Fibroblast of villous mesenchyme (primary cell): ENCODE measurements at regions not wholly inside any gene's neighbourhood (a gene's known extent, or its start where the extent isn't known, plus 50 kb on each side); places are given as distances from the start of the nearest gene placed in this dataset.

ENCODE experiments used
- DNase-seq: peaks from one replicate; pipeline ENCODE4 v3.0.0-alpha.2; 2010; ENCODE audit warnings: low read depth
- H3K4me3 ChIP-seq: 2 replicates; pipeline ENCODE4 v1.5.1; 2011; ENCODE audit warnings: low read depth, mild to moderate bottlenecking, low read length
- CTCF ChIP-seq: IDR thresholded peaks from 2 replicates; pipeline ENCODE4 v1.5.1; 2012; ENCODE audit warnings: low read depth, mild to moderate bottlenecking, low read length; ENCODE audit not compliant: insufficient read depth

GRCh38 chr6:169048185-169048864, 205.3 kb downstream of the THBS2 start:
- DNase-seq, result no peak
- no peak for TF ChIP-seq CTCF
- no peak overlapping the region for H3K4me3 ChIP-seq

GRCh38 chr6:169047345-169047744, 206.3 kb downstream of the THBS2 start:
- DNase-seq, result no peak
- no peak overlapping the region for H3K4me3 ChIP-seq
- TF ChIP-seq CTCF, result no peak

- DNase-seq, result no peak
- H3K4me3 ChIP-seq, result no peak overlapping the region
- no peak for TF ChIP-seq CTCF
Observed at GRCh38 chr6:169046483-169047192, 207.0 kb downstream of the THBS2 start.

- no peak for DNase-seq
- no peak overlapping the region for H3K4me3 ChIP-seq
- no peak for TF ChIP-seq CTCF
Observed at GRCh38 chr6:169046021-169046420, 207.6 kb downstream of the THBS2 start.

- no peak for TF ChIP-seq CTCF
- DNase-seq, result no peak
- H3K4me3 ChIP-seq, result no peak overlapping the region
Observed at GRCh38 chr6:169045486-169045885, 208.2 kb downstream of the THBS2 start.

GRCh38 chr6:169044381-169045230, 209.0 kb downstream of the THBS2 start:
- H3K4me3 ChIP-seq, result no peak overlapping the region
- DNase-seq, result peak; percentile 49
- TF ChIP-seq CTCF, result no peak
